HUES6 (cell line): ENCODE measurements at regions not wholly inside any gene's neighbourhood (a gene's known extent, or its start where the extent isn't known, plus 50 kb on each side); places are given as distances from the start of the nearest gene placed in this dataset.

Experiments
- H3K27ac ChIP-seq: 2 replicates; pipeline ENCODE4 v1.7.0; 2013; ENCODE audit warnings: low read depth, mild to moderate bottlenecking, low read length, inconsistent platforms
- H3K27me3 ChIP-seq: 2 replicates; pipeline ENCODE4 v1.6.1; 2013; ENCODE audit warnings: low read length; ENCODE audit not compliant: control insufficient read depth, insufficient read depth
- H3K36me3 ChIP-seq: 2 replicates; pipeline ENCODE4 v1.6.1; 2013; ENCODE audit warnings: low read length; ENCODE audit not compliant: control insufficient read depth, insufficient read depth
- H3K4me1 ChIP-seq: 2 replicates; pipeline ENCODE4 v1.6.1; 2013; ENCODE audit warnings: low read length; ENCODE audit not compliant: control insufficient read depth, insufficient read depth
- H3K4me3 ChIP-seq: 2 replicates; pipeline ENCODE4 v1.5.1; 2013; ENCODE audit warnings: low read depth, low read length
- H3K9ac ChIP-seq: one replicate; pipeline ENCODE4 v1.6.1; 2013; ENCODE audit warnings: mild to moderate bottlenecking, low read length
- H3K9me3 ChIP-seq: 2 replicates; pipeline ENCODE4 v1.6.1; 2013; ENCODE audit warnings: low read depth, low read length; ENCODE audit not compliant: control insufficient read depth, insufficient read depth

- Histone ChIP-seq H3K9me3 (no peaks in the 10 kb centered on the region), H3K9ac (no peak overlapping the region), H3K27ac (no peak overlapping the region), H3K4me1 (peaks cover 4% of the 10 kb centered on the region; the same call in 1 of the 2 replicates), H3K27me3 (no peaks in the 10 kb centered on the region), H3K4me3 (no peak overlapping the region), H3K36me3 (no peaks in the 10 kb centered on the region)
Observed at GRCh38 chr18:77833807-77834206, 584.2 kb downstream of the GALR1 start.

- no peaks in the 10 kb centered on the region for H3K27me3 ChIP-seq
- H3K9me3 ChIP-seq, result no peaks in the 10 kb centered on the region
- H3K4me3 ChIP-seq, result no peak overlapping the region
- no peak overlapping the region for H3K9ac ChIP-seq
- no peak overlapping the region for H3K27ac ChIP-seq
- H3K4me1 ChIP-seq, result no peaks in the 10 kb centered on the region
- no peaks in the 10 kb centered on the region for H3K36me3 ChIP-seq
Observed at GRCh38 chr18:77851802-77852201, 602.2 kb downstream of the GALR1 start.

GRCh38 chr18:77853859-77854258, 604.2 kb downstream of the GALR1 start:
- no peaks in the 10 kb centered on the region for H3K27me3 ChIP-seq

GRCh38 chr18:77857678-77858655, 608.3 kb downstream of the GALR1 start:
- Histone ChIP-seq H3K36me3 (no peaks in the 10 kb centered on the region), H3K9me3 (no peaks in the 10 kb centered on the region), H3K4me1 (no peaks in the 10 kb centered on the region), H3K27me3 (no peaks in the 10 kb centered on the region), H3K9ac (no peak overlapping the region), H3K27ac (no peak overlapping the region), H3K4me3 (no peak overlapping the region)

More at GRCh38 chr18:77853859-77854258, 604.2 kb downstream of the GALR1 start:
- Histone ChIP-seq H3K9ac (no peak overlapping the region), H3K4me1 (no peaks in the 10 kb centered on the region), H3K27ac (no peak overlapping the region), H3K9me3 (no peaks in the 10 kb centered on the region), H3K36me3 (no peaks in the 10 kb centered on the region), H3K4me3 (no peak overlapping the region)

GRCh38 chr18:77859634-77860033, 610.0 kb downstream of the GALR1 start:
- no peak overlapping the region for H3K4me3 ChIP-seq
- H3K27me3 ChIP-seq, result no peaks in the 10 kb centered on the region
- no peaks in the 10 kb centered on the region for H3K9me3 ChIP-seq
- no peak overlapping the region for H3K27ac ChIP-seq
- H3K9ac ChIP-seq, result no peak overlapping the region
- no peaks in the 10 kb centered on the region for H3K36me3 ChIP-seq
- no peaks in the 10 kb centered on the region for H3K4me1 ChIP-seq

- no peak overlapping the region for H3K9ac ChIP-seq
- no peaks in the 10 kb centered on the region for H3K4me1 ChIP-seq
- no peak overlapping the region for H3K27ac ChIP-seq
- no peaks in the 10 kb centered on the region for H3K27me3 ChIP-seq
- H3K9me3 ChIP-seq, result no peaks in the 10 kb centered on the region
- no peak overlapping the region for H3K4me3 ChIP-seq
- no peaks in the 10 kb centered on the region for H3K36me3 ChIP-seq
Observed at GRCh38 chr18:77862066-77862757, 612.6 kb downstream of the GALR1 start.

- H3K9ac ChIP-seq, result no peak overlapping the region
- no peaks in the 10 kb centered on the region for H3K27me3 ChIP-seq
Observed at GRCh38 chr18:77865853-77866252, 616.2 kb downstream of the GALR1 start.

GRCh38 chr18:77866351-77866750, 616.7 kb downstream of the GALR1 start:
- Histone ChIP-seq H3K27me3 (no peaks in the 10 kb centered on the region), H3K36me3 (no peaks in the 10 kb centered on the region), H3K9me3 (no peaks in the 10 kb centered on the region), H3K4me3 (no peak overlapping the region), H3K9ac (no peak overlapping the region), H3K4me1 (no peaks in the 10 kb centered on the region), H3K27ac (no peak overlapping the region)

More at GRCh38 chr18:77865853-77866252, 616.2 kb downstream of the GALR1 start:
- H3K36me3 ChIP-seq, result no peaks in the 10 kb centered on the region
- no peaks in the 10 kb centered on the region for H3K9me3 ChIP-seq
- no peak overlapping the region for H3K4me3 ChIP-seq
- no peaks in the 10 kb centered on the region for H3K4me1 ChIP-seq
- H3K27ac ChIP-seq, result no peak overlapping the region

GRCh38 chr18:77870199-77870598, 620.6 kb downstream of the GALR1 start:
- no peak overlapping the region for H3K4me3 ChIP-seq
- H3K4me1 ChIP-seq, result no peaks in the 10 kb centered on the region
- no peak overlapping the region for H3K27ac ChIP-seq
- H3K36me3 ChIP-seq, result no peaks in the 10 kb centered on the region
- no peaks in the 10 kb centered on the region for H3K9me3 ChIP-seq
- no peak overlapping the region for H3K9ac ChIP-seq
- no peaks in the 10 kb centered on the region for H3K27me3 ChIP-seq

GRCh38 chr18:77870894-77871293, 621.2 kb downstream of the GALR1 start:
- Histone ChIP-seq H3K27ac (no peak overlapping the region), H3K36me3 (no peaks in the 10 kb centered on the region), H3K9ac (no peak overlapping the region), H3K4me3 (no peak overlapping the region), H3K4me1 (no peaks in the 10 kb centered on the region), H3K9me3 (no peaks in the 10 kb centered on the region), H3K27me3 (no peaks in the 10 kb centered on the region)

- Histone ChIP-seq H3K9ac (no peak overlapping the region), H3K27me3 (no peaks in the 10 kb centered on the region), H3K36me3 (no peaks in the 10 kb centered on the region), H3K9me3 (no peaks in the 10 kb centered on the region), H3K27ac (no peak overlapping the region), H3K4me3 (no peak overlapping the region), H3K4me1 (no peaks in the 10 kb centered on the region)
Observed at GRCh38 chr18:77872166-77872565, 622.5 kb downstream of the GALR1 start.
